GM19463 (cell line): ENCODE measurements at regions not wholly inside any gene's neighbourhood (a gene's known extent, or its start where the extent isn't known, plus 50 kb on each side); places are given as distances from the start of the nearest gene placed in this dataset.

Experiments used
- ATAC-seq: cut with Tn5 transposase; IDR thresholded peaks from one replicate; pipeline ENCODE4 v1.9.1; 2021; ENCODE audit warnings: mild to moderate bottlenecking, moderate library complexity; ENCODE audit not compliant: unreplicated experiment

DNA sequence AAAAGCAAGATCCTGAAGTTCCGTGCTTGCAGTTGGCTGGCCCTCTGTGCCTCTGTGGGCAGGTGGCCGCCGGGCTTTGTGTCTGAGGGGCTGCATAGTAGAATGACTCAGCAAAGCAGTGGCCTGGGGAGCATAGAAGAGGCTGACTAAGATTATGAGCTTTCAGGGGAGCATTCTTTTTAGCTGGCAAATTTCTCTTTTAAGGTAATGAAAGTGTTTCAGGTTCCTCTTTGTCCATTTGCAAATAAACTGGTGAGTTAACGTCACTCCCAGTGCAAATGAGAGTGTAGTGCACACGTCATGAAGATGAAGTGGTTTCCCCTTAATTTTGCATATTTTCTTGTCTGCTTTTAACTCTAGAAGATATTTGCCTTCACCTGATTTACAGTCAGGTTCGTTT is 98.6 kb downstream of the BCL2L11 start:
- ATAC-seq = peak; percentile 84

DNA sequence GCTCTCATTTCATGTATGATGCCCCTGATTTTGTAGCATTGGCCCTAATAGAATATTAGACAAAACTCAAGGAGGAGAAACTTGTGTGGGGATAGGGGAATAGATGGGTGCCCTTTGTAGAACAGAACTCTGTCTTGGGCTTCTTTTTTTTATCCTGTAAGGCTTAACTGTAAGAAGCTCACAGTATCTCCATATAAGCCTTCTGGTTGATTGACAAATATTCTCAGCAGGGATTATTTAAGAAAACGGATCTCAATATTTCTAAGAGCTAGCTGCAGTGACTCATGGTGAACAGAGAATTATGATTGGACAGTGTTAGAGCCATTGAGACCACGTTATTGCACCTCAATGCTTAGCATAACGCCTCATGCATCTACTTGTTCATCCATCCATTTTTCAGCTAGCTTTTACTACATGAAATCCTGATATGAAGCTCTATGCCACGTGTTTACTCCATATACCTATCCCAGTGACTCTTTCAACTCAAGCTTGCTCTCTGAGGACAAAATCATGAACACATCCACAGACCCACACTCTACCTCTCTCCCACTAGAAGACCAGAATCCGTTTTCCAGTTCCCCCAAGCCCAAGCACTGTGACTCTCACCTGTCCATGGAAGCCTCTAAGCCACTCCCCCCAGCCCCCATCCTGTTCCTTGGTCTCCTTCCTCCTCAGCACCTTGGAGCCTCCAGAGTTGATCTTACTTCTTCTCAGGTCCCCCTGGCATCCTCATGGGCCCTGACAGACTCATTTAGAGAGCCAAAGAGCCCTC is 99.2 kb downstream of the BCL2L11 start:
- ATAC-seq = no peak

DNA sequence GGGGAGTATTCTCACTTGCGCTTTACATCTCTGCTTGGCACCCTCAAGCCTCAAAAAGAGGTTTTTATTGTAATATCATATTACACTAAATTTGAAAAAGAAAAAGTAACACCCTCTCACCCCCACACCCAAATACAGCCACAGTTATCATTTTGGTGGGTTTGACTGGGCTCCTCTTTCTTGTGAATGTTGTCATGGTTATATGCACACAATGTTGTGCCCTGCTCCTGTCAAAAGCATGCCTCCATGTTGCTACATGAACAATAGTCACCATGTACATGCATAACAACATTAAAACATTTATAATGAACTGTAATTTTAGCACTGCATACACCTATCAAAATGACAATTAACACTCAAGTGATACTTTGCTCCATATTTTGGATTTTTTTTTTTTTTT is 100.2 kb downstream of the BCL2L11 start:
- ATAC-seq = no peak

DNA sequence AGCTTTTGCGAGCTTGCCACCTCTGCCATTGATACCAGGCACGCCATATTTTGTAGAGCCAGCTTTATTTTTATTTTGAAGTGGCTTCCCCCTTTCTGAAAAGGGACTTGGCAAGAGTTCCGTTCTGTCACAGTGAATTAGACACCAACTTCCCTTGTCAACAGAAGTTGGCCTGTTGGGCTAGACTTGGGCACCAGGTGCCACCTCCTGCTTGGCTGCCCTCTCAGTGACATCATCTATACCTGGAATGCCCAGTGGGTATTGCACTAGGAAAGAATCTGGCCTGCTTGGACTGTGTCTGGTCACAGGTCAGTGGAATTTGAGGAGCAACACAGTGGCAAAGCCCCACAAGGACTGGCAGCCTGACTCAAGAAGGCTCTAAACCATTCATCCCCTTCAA is 101.0 kb downstream of the BCL2L11 start:
- no peak for ATAC-seq

DNA sequence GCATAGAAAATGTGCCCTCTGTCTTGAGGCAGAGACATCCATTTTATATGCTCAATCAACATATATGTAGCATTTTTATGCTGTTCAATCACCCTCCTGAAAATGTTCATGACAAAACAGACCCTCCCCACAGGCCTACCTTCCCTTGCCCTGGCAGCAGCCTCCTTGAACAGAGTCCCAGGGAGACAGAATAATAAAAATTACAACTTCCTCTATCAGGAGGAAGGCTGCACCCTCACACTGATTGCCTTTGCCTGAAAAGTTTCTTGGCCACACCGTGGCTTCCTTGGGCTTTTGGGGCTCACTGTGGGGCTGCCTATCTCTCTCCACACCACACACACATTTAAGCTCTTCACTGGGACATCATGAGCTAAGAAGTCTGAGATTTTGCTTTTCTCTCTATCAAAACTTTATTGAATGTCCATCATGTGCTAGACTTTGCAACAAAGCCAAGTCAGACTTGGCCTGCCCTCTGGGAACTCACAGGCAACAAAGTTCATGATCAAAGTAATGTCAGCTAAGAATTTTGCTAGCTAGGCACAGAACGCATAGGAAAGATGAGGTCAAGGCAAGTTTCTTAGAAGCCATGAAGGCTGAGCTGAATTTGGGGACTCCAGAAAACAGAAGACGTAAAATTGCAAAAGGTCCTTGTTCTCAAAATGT is 101.6 kb downstream of the BCL2L11 start:
- no peak for ATAC-seq

DNA sequence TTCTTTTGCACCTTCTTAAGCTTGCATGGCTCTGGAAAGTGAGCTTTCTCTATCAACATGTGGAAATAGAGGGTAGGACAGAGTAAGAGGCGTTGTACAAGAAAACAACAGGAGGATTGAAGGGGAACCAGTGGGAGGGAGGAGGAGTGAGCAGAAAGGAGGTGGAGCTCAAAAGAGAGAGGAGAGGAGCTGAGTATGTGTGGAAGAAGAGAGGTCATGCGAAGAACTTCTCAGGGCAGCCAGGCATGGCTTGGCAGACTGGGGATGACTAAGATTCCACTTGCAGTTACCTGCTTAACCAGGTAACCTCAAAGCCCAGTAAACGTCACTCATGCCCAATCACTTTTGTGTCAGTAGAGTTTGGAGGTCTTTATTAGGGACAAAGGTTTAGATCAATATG is 105.1 kb downstream of the BCL2L11 start:
- ATAC-seq = no peak

DNA sequence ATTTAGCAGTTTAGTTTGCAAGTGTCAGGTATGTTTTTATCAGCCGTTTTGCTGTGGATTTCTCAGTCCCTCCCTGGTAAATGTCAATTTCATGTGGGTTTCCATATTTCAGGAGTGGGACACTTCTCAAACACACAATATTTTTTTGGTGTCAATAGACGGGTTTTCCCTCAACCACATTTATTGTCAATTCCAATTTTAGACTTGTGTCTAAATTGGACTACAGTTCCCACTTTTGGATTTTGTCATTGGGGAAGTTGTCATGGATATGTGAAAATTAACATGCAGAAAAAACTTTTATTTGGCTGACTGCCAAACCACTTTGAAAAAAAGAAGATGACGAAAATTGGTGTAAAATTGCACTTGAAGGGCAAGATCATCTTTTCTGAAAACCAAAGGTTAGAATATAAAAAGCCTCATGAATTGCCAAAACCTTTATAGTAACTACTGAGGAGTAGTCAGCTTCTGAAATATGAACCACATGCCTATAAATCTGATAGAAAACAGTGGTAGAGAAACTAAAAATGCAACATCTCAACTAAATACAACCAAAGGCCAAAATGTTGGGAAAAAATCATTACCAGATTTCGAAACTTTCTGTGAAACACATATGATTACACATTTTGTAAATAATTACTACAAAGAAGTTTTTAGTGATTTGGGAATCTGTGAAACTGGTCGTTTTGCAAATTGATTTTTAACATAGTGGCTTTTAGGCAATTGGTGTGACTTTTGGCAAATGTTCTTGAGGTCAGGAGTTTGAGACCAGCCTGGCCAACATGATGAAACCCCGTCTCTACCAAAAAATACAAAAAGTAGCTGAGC is 106.4 kb downstream of the BCL2L11 start:
- no peak for ATAC-seq

DNA sequence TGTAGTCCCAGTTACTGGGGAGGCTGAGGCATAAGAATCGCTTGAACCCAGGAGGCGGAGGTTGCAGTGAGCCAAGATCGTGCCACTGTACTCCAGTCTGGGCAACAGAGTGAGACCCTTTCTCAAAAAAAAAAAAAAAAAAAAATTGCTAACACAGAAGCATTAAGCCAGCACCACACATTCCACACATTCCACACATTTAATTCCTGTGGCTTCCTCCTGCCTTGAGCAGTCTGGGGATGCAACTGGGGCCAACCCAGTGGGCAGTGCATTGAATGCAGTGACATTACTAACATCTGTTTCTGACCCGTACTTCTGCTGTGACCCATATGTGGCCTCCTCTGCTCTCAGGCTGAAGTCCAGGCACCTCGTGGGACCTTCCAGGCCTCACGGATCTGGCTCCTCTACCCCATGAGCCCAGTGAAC is 107.0 kb downstream of the BCL2L11 start:
- ATAC-seq = no peak

DNA sequence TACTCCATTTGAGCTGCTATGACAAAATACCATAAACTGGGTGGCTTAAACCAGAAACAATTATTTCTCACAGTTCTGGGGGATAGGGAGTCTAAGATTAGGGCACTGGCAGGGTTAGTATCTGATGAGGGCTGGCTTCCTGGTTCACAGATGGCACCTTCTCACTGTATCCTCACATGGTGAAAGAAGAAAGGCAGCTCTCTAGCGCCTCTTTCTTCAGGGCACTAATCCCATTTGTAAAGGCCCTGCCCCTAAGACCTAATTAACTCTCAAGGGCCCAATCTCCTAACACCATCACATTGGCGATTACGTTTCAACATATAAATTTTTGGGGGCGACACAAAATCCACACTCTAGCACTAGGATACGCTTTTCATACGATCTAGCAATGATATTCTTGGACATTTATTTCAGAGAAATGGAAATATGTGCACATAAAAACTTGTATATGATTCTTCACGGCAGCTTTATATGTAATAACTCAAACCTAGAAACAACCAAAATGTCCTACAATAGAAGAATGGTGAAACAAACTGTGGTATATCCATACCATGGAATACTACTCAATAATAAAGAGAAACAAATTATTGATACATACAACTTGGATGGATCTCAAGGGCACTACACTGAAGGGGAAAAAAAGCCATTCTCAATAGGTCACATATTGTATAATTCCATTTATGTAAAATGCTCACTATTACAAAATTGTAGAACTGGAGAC is 111.0 kb downstream of the BCL2L11 start:
- ATAC-seq = no peak

DNA sequence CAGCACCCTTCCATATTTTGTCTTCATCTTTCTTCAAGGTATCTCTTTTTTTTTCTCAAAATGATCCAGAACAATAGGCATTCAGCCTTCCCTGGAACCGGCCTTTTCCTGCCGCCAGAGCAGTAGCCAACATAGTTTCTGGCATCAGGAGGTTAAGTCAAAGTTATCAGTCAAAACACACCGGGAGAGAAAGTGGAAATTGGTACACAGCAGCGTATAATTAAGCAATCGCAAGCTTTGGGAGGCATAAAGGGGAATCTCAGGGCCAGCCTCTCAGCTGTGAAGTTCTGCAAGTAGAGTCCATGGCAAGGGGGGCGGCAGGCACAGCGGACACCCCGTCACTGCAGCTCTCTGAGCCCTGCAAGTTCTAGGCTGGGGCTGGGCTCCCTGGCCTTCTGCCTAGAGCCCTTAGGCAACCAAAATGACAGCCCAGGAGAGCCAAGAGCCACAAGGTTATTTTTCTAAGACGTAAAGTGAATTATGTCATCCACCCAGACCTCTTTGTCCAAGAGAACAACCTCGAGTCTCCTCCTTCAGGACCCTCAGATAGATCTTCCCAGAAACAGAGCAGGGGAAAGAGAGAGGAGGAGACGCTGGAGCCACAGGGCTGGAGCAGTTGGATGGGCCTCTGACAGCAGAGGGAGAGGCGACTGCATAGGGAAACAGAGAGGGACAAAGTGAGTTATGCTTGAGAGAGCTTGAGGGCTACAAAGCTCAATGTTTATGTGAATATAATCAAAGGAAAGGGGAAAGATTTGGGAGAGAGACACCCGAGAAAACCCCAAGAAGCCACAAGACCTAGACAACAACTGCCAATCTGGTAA is 114.7 kb downstream of the BCL2L11 start:
- ATAC-seq = no peak

DNA sequence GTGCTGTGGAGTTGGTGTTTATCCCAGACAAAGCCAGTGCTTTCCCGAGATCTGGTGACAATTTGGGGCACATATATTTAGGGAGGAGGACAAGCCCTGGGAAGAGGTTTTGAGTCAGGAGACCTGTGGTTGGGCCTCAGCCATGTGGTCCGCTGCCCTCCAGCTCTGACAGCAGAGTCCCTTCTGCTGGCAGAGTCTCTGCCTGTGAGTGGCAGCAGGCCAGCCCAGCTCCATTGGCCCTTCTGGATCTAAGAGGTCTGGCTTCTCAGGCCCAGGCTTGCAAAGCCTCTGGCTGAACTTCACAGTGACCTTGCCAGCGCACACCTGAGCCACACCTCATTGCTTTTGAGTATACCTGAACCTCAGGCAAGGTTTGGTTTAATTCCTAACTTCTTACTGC is 115.3 kb downstream of the BCL2L11 start:
- ATAC-seq = no peak

DNA sequence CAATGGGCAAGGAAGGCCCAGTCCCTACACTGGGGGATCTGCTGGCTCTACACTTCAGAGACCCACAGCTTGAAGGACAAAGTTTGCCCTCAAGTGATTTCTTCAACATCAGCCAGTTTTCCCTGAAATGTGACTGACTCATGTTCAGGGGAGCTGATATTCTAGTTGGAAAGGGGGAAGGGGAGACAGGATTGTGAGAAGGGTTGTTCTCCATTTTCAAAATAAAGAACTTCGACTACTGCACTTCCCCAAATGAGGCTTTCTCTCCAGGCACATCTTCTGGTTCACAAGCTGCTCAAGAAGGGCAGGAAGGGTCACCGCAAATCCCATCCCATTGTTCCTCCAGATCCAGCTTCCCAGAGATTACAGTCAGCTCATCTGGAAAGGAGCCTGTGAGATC is 117.6 kb downstream of the BCL2L11 start:
- no peak for ATAC-seq

DNA sequence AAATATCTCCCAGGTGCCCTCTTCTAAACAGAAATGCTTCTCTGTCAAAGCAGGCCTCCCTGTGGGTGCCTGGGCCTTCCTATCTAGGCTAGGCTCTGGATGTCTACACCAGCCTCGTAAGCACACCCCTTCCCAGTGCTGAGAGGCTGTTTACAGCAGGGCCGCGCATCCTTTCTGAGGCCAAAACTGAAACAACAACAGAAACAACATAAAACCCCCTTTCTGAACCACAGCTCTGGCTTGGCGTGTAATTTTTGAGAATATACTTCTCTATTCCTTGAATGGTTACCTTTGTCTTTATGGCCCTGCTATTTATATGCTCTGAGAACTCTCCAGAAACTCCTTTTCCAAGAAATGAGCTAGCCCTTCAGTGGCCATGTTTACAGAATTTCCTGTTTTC is 118.4 kb downstream of the BCL2L11 start:
- peak; percentile 99 for ATAC-seq

DNA sequence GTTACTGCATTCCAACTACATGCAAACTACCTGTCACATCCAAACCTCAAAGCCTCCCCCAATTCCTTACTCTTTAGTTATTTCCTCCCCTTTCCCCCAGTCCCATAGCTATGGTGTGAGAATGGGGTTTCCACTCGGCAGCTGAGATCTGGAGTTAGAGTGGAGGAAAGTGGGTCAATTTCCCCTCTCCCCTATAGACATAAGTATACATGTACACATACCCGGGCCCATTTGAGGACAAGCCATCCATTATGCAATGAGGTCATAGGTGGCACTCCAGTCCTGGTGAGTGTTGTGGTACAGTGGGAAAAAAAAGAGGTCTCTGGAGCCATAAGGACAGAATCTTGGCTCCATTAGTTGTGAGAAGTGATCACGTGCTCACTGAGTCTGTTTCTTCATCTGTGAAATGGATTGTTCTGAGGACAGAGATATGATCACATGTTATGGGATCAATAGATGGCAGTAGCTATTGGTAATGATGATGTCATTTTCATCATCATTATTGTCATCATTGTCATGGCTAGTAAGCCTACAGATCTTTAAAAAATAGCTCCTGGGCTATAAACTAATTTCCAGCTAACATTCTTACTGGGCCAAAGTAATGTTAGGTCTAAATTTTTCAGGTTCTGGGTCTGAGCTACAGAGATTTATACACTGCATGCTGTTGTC is 119.0 kb downstream of the BCL2L11 start:
- no peak for ATAC-seq

DNA sequence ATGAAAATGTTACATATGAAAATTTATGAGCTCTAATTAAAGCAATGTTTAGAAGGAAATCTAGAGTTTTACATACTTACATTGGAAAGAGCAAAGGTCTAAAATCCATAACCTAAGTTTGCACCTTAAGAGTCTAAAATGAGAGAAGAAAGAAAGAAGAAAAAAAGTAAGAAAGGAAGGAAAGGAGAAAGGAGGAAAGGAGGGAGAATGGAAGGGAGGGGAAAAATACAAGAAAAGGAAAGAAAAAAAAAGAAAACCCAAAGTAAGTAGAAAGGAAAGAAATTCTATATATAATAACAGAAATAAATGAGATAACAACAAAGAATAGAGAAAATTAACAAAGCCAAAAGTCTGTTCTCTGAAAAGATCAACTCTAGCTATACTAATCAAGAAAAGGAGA is 122.6 kb downstream of the BCL2L11 start:
- ATAC-seq = no peak

DNA sequence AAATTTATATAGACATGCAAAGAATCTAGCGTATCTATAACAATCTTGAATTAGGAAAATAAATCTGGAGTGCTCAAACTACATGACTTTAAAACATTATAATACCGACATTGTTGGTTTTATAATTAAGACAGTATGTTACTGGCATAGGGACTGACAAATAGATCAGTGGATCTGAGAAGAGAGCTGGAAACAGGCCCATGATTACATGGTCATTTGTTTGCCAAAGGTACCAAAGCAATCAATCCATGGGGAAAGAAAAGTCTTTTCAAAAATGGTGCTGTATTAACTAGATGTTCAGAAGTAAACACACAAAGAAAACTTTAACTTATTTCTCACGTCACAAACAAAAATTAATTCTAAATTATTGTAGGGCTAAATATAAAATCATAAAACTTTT is 124.2 kb downstream of the BCL2L11 start:
- no peak for ATAC-seq

DNA sequence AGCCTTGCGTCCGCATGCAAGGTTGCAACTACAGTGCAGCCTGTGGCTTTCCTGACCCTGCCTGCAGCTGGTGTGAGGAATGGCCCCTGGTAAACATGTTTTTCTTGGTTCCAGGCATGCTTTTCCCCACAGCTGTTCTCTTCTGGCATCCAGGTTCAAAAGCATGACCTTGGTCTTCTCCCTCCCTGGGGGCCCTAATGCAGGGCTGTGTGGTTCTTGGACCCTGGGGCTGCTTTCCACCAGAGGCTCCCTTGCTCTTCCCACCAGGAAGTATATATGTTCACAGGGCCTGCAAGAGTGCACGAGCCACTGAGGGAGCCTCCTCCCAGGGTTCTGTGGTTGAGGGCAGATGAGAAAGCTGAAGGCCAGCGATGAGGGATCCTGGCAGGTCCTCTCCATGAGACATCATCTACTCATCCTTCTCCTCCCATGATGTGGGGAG is 125.9 kb downstream of the BCL2L11 start:
- ATAC-seq = no peak

DNA sequence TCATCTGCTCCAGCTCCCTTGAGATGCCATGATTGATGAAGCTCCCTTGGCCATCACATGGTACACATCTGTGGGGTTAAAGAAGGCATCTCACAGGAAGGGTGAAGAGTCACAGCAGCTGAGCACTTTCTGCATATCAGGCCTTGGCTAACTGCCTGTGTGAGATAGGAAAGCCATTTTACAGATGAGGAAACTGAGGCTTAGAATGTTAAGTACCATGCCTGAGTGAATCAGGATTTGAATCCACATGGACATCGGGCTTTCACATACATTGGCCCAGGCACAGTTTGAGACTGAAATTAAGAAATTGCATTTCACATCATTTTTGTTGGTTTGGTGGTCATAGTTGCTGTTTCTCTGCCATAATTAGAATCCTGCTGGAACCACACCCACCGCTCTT is 126.8 kb downstream of the BCL2L11 start:
- no peak for ATAC-seq

DNA sequence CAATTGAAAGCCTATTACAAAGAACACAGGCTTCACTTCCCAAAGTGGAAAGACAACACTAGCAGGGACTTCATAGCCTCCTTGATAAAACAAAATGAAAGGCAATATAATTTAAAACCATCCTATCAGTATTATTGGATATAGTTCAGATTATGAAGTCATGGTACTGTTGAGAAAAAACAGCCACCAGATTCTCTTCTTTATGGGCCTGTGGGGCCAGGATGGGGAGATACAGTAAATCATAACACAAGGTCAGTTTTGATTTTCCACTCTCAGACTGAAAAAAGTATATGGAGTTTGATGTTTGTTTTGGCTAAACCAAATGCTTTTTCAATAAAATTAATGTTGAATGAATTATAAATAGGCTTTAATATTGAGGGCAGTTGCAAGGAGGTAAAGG is 129.1 kb downstream of the BCL2L11 start:
- no peak for ATAC-seq
